Muscle of leg (tissue), 3 donors: ENCODE measurements at regions not wholly inside any gene's neighbourhood (a gene's known extent, or its start where the extent isn't known, plus 50 kb on each side); places are given as distances from the start of the nearest gene placed in this dataset.

ENCODE experiments used
- DNase-seq: peaks from one replicate; pipeline ENCODE4 v3.0.0; 2013
- H3K27ac ChIP-seq: one replicate; pipeline ENCODE4 v1.5.1; 2013; ENCODE audit warnings: mild to moderate bottlenecking, low read length, control low read depth
- H3K27me3 ChIP-seq: one replicate; pipeline ENCODE4 v1.6.1; 2013; ENCODE audit warnings: low read length; ENCODE audit not compliant: control insufficient read depth, insufficient read depth
- H3K36me3 ChIP-seq: one replicate; pipeline ENCODE4 v1.6.1; 2013; ENCODE audit warnings: low read length; ENCODE audit not compliant: control insufficient read depth, insufficient read depth
- H3K4me1 ChIP-seq: one replicate; pipeline ENCODE4 v1.6.1; 2013; ENCODE audit warnings: low read length; ENCODE audit not compliant: control insufficient read depth, insufficient read depth
- H3K4me3 ChIP-seq: one replicate; pipeline ENCODE4 v1.5.1; 2013; ENCODE audit warnings: low read length, control low read depth
- H3K9me3 ChIP-seq: replicated peaks from 2 replicates; pipeline ENCODE4 v1.6.1; 2013; ENCODE audit warnings: low read depth, low read length; ENCODE audit not compliant: control insufficient read depth
- whole genome bisulfite sequencing: methylation state at CpG from one replicate; pipeline ENCODE4 v1.1.5; 2013; ENCODE audit warnings: missing lambda C conversion rate; ENCODE audit not compliant: insufficient coverage; 5-methylcytosine and 5-hydroxymethylcytosine counted together

DNA sequence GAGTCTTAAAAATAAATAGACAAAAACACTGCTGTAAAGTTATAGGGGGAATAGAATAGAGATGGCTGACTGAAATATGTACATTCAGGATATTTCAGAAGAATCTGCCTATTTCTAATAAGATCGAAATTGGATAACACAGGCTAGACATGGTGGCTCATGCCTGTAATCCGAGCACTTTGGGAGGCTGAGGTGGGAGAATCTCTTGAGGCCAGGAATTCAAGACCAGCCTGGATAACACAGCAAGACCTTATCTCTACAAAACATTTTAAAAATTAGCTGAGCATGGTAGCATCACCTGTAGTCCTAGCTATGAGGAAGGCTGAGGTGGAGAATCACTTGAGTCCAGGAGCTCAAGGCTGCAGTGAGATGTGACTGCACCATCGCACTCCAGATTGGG, 146.6 kb upstream of the CCDC150 start:
- no peak overlapping the region for H3K27ac ChIP-seq
- DNase-seq = no peak
- no CpG with 5 or more reads among the region's 3 CpGs for WGBS
- no peaks in the 10 kb centered on the region for H3K36me3 ChIP-seq
- no peaks in the 10 kb centered on the region for H3K27me3 ChIP-seq
- H3K9me3 ChIP-seq = no peaks in the 10 kb centered on the region
- H3K4me3 ChIP-seq = no peak overlapping the region
- H3K4me1 ChIP-seq = no peaks in the 10 kb centered on the region

DNA sequence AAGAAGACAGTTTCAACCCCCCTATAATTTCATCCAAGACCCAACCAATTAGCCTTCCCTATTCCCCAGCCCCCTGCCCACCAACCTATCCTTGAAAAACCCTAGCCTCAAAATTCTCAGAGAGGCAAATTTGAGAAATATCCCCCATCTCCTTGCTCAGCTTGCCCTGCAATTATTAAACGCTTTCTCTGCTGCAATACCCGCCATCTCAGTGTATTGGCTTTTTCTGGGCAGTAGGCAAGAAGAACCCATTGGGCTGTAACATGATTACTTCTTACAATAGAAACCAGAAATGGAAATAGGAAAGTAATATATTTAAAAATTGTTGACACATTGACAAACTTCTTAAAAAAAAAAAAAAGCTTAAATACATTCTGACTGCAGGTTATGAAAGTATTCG, 140.6 kb upstream of the CCDC150 start:
- no peaks in the 10 kb centered on the region for H3K4me1 ChIP-seq
- no peak overlapping the region for H3K4me3 ChIP-seq
- no peaks in the 10 kb centered on the region for H3K27me3 ChIP-seq
- WGBS = no CpG with 5 or more reads among the region's 3 CpGs
- no peak overlapping the region for H3K27ac ChIP-seq
- H3K36me3 ChIP-seq = no peaks in the 10 kb centered on the region
- peaks cover 5% of the 10 kb centered on the region for H3K9me3 ChIP-seq
- DNase-seq = no peak

DNA sequence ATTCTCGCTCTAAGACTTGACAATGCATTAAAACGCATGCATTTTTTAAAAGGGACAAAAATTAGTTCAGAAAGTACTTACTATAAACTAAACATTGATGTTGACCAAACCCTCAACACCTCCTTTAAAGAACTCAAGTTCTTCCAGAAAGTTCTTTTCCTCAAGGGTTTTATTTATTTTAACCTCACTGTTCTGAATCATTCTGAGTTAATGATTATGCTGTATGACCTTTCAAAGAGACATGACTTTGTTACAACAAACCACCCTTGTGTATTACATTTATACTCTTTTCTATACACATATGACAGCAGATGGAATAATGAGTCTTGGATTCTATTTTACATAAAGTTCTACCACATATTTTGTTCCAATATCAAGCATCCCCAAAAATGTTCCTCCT, 139.8 kb upstream of the CCDC150 start:
- Histone ChIP-seq H3K27me3 (no peaks in the 10 kb centered on the region), H3K27ac (no peak overlapping the region), H3K4me3 (no peak overlapping the region), H3K4me1 (no peaks in the 10 kb centered on the region), H3K36me3 (no peaks in the 10 kb centered on the region), H3K9me3 (peaks cover 5% of the 10 kb centered on the region)
- WGBS = no CpG with 5 or more reads among the region's 2 CpGs
- no peak for DNase-seq

DNA sequence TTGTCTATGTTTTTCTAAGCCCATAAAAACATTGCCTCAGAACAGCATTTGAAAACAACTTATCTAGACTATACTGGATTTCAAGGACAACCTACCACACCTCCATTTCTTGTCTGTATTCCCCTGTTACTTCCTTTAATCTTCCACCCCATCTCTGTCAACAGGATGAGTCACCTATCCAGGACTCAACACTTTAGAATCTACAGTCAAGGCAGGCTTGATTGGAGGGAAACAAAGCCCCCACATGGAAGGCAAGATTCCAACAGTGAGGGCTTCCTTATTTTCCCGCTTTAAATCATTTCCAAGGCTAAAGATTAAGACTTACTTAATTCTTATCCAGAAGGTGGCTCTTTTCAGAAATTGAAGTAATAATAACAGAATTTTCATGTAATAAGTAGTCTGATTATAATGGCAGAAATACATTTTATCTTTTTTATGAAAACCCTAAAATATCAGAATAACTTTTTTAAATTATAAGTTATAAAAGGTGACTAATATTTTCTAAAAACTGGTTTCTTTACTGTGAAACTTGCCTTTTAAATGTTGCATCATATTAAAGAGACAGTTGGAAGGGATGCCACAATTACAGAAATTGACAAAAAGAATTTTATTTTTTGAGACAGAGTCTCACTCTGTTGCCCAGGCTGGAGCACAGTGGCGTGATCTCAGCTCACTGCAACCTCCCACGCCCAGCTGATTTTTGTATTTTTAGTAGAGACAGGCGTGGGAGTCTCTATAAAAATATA, 138.7 kb upstream of the CCDC150 start:
- DNase-seq = no peak
- WGBS = no CpG with 5 or more reads among the region's 4 CpGs
- no peaks in the 10 kb centered on the region for H3K36me3 ChIP-seq
- H3K9me3 ChIP-seq = peaks cover 5% of the 10 kb centered on the region
- H3K27me3 ChIP-seq = no peaks in the 10 kb centered on the region
- no peak overlapping the region for H3K4me3 ChIP-seq
- H3K4me1 ChIP-seq = no peaks in the 10 kb centered on the region
- H3K27ac ChIP-seq = no peak overlapping the region

DNA sequence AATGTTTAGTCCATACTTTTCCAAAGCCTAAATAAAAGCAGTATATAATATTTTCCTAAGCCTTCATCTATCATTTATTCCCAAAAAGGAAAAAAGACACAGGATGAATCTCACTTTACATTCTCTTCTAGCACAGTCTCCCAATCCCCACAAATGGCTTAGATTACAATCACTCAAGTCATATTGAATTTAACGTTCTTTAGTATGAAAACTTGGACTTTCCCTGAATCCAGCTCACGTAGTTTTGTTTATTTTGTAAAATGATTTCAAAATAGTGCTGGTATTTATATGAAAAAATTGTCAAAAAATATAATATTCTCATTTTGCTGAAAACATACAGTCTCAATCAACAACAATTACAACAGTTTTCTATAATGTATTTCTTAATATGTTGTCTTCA, 137.7 kb upstream of the CCDC150 start:
- Histone ChIP-seq H3K4me3 (no peak overlapping the region), H3K36me3 (no peaks in the 10 kb centered on the region), H3K27me3 (no peaks in the 10 kb centered on the region), H3K4me1 (no peaks in the 10 kb centered on the region), H3K27ac (no peak overlapping the region), H3K9me3 (peaks cover 5% of the 10 kb centered on the region)
- DNase-seq = no peak
- WGBS = no CpG with 5 or more reads among the region's 2 CpGs

DNA sequence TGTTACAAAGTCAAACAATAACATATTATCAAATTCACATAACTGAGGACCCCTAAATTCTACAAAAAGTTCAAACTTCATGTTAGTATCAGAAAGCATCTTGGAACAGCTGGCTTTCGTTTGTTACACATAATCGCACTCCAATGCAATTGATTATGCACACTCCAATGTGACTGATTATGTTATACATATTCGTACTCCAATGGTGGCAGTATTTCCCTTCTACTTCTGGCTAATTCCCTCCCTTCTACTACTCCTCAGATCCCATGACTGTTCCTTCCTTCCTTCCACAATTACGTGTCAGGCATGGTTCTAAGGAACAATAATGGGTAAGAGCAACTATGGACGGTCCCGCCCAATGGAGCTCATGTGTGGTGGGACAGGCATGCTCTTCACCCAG, 137.1 kb upstream of the CCDC150 start:
- WGBS = 100% methylated on average over 2 of the region's 6 CpGs
- H3K9me3 ChIP-seq = peaks cover 5% of the 10 kb centered on the region
- DNase-seq = peak; percentile 11
- no peaks in the 10 kb centered on the region for H3K27me3 ChIP-seq
- H3K27ac ChIP-seq = no peak overlapping the region
- H3K4me3 ChIP-seq = no peak overlapping the region
- H3K4me1 ChIP-seq = no peaks in the 10 kb centered on the region
- no peaks in the 10 kb centered on the region for H3K36me3 ChIP-seq

DNA sequence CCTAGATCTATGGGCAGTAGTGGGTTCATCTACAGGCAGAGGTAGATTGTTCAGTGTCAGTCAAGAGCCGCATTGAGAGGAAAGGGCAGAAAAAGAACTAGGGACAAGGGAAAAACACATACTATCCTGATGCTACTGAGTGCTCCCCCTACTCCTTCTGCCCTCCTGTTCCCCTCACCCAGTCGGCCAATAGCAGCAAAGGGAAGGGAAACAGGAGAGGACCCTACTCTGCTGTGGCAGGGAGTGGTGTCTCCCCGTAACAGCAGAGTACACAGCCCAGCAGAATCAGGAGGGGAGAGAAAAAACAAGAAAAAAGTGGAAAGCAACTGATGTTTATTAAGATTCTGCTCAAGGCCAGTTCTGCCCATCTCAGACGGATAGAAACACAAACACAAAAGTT, 136.1 kb upstream of the CCDC150 start:
- no peaks in the 10 kb centered on the region for H3K27me3 ChIP-seq
- DNase-seq = no peak
- no peaks in the 10 kb centered on the region for H3K36me3 ChIP-seq
- WGBS = no CpG with 5 or more reads among the region's 4 CpGs
- H3K27ac ChIP-seq = no peak overlapping the region
- H3K4me1 ChIP-seq = no peaks in the 10 kb centered on the region
- no peak overlapping the region for H3K4me3 ChIP-seq
- H3K9me3 ChIP-seq = peaks cover 5% of the 10 kb centered on the region

DNA sequence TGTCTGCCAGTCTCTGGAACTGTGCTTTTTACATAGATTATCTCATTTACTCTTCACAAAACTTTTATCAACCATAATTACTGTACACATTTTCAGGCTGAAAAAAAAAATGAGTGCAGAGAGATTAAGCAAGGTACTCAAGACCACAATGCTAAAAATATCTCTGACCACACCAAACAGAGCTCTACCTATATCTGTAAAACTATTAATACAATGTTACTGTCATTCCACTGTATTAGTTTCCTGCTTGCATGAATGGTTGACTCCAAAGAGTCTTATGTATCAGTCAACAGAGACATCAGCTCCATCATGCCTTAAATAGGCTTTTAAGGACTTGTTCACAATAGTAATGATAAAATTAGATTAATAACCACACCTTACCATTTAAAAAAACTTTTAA, 134.7 kb upstream of the CCDC150 start:
- H3K9me3 ChIP-seq = no peaks in the 10 kb centered on the region
- H3K27me3 ChIP-seq = no peaks in the 10 kb centered on the region
- no peak overlapping the region for H3K4me3 ChIP-seq
- no peak for DNase-seq
- no peaks in the 10 kb centered on the region for H3K36me3 ChIP-seq
- H3K4me1 ChIP-seq = no peaks in the 10 kb centered on the region
- H3K27ac ChIP-seq = no peak overlapping the region

DNA sequence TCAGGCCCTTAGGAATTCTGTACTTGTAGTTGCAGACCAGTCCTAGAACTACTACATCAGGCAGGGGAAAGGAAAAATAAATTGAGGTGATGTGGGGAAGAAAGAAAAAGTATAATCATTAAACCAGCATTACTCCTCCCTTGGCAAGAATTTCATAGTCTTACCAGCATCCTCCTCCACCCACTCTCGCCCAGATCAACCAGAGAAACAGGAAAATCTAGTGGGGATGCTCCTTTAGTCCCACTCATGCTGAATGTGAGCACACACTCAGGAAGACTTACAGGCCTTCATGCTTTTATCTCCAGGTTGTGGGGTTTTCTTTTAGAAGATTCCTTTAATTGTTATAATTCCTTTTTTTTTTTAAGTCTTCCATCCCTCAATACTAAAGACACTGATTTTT, 129.3 kb upstream of the CCDC150 start:
- Histone ChIP-seq H3K36me3 (no peaks in the 10 kb centered on the region), H3K4me1 (peaks cover 5% of the 10 kb centered on the region), H3K9me3 (no peaks in the 10 kb centered on the region), H3K4me3 (no peak overlapping the region), H3K27me3 (no peaks in the 10 kb centered on the region), H3K27ac (no peak overlapping the region)
- WGBS = no CpG with 5 or more reads among the region's 1 CpG
- no peak for DNase-seq

DNA sequence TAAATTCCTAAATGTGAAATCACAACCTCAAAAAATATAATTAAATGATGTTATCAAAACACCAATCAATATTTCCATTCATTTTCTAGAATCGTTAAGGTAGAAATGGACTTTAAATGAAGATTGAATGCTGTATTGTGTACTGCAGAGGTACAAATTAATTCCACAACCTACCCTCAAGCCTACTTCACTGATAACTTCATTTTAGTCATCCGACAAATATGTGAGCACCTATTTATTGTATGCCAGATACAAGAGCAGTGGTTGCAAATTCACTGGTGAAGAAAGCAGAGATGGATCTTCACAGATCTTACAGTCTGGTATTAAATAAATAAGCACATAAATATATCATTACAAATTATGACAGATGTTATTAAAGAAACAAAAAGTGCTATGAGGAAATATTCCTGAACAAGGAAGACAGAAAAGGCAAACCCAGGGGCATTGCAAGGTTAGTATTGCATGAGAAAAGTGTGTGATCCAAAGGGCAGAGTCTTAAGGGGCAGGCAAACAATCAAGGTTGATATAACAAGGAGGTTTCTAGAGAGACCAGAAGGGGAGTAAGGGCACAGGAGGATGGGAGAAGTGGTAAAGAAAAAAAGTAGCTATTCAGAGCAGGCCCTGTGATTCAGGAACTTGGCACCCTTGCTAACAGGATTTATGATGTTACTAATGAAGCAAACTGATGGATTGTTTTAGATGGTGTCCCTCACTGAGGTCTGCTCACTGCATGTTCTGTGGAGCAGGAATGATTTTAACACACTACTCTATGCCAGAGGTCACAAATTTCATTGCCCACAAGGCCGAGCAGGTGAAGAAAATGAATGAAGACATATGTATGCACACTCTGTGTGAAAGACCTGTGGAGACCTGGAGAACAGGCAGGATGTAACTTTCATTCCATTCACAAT, 128.0 kb upstream of the CCDC150 start:
- WGBS = no CpG with 5 or more reads among the region's 3 CpGs
- H3K27ac ChIP-seq = no peak overlapping the region
- no peak for DNase-seq

More for the DNA sequence above, 128.0 kb upstream of the CCDC150 start:
- no peaks in the 10 kb centered on the region for H3K9me3 ChIP-seq
- H3K36me3 ChIP-seq = no peaks in the 10 kb centered on the region
- no peaks in the 10 kb centered on the region for H3K27me3 ChIP-seq
- H3K4me3 ChIP-seq = no peak overlapping the region
- H3K4me1 ChIP-seq = peaks cover 6% of the 10 kb centered on the region
